IMR-90 (cell line): ENCODE measurements at regions not wholly inside any gene's neighbourhood (a gene's known extent, or its start where the extent isn't known, plus 50 kb on each side); places are given as distances from the start of the nearest gene placed in this dataset.

Source experiments
- ATAC-seq: fragments of 200-7000 bp; cut with Tn5 transposase; 2 replicates; pipeline ENCODE4 v1.9.1; 2020; ENCODE audit warnings: low read depth, mild to moderate bottlenecking, moderate library complexity
- BruUV-seq: library from RNA; stranded (reverse); fragments of 400-500 nt; replicated peaks from 2 replicates; lab custom pipeline; 2021; lab: Mats Ljungman, UMichigan
- CTCF ChIA-PET: fragments of 300-600 bp; formaldehyde crosslinking; extraction: SDS; loops from one replicate; lab custom pipeline; 2021; ENCODE audit warnings: antibody characterized with exemption; lab: Yijun Ruan, JAX
- POLR2A ChIA-PET: fragments of 300-600 bp; sonication (Branson Sonifier 250); formaldehyde crosslinking; loops from one replicate; lab custom pipeline; 2022; ENCODE audit warnings: antibody characterized with exemption; ENCODE audit not compliant: unreplicated experiment; lab: Charles Lee
- DNase-seq: peaks from one replicate; pipeline ENCODE4 v3.0.0; 2013
- H2AFZ ChIP-seq: replicated peaks from 2 replicates; pipeline ENCODE3; 2013; ENCODE audit warnings: low read length, mild to moderate bottlenecking; ENCODE audit not compliant: poor library complexity
- H2AK5ac ChIP-seq: 2 replicates; pipeline ENCODE4 v1.6.1; 2013; ENCODE audit warnings: low read depth, low read length, inconsistent platforms
- H2AK9ac ChIP-seq: replicated peaks from 2 replicates; pipeline ENCODE3; 2013; ENCODE audit warnings: mild to moderate bottlenecking, low read depth, low read length, moderate library complexity; ENCODE audit not compliant: poor library complexity
- H2BK120ac ChIP-seq: 2 replicates; pipeline ENCODE4 v1.6.1; 2013; ENCODE audit warnings: low read depth, low read length, inconsistent platforms
- H2BK15ac ChIP-seq: 3 replicates; pipeline ENCODE4 v1.6.1; 2013; ENCODE audit warnings: low read depth, low read length, inconsistent platforms
- H2BK20ac ChIP-seq: 2 replicates; pipeline ENCODE4 v1.6.1; 2013; ENCODE audit warnings: low read depth, mild to moderate bottlenecking, inconsistent platforms, low read length, moderate library complexity
- H2BK5ac ChIP-seq: 2 replicates; pipeline ENCODE4 v1.6.1; 2013; ENCODE audit warnings: mild to moderate bottlenecking, low read depth, low read length, inconsistent platforms; ENCODE audit not compliant: poor library complexity, severe bottlenecking
- H3K14ac ChIP-seq: replicated peaks from 2 replicates; pipeline ENCODE4 v1.6.1; 2013; ENCODE audit warnings: low read depth, low read length, inconsistent platforms
- H3K18ac ChIP-seq: 2 replicates; pipeline ENCODE4 v1.6.1; 2013; ENCODE audit warnings: low read depth, low read length, control low read depth
- H3K23ac ChIP-seq: 2 replicates; pipeline ENCODE4 v1.6.1; 2013; ENCODE audit warnings: low read depth, low read length, inconsistent platforms
- H3K27ac ChIP-seq: 2 replicates; pipeline ENCODE4 v1.5.1; 2013; ENCODE audit warnings: mild to moderate bottlenecking, control low read depth, low read length; ENCODE audit not compliant: insufficient read depth
- H3K27me3 ChIP-seq: 2 replicates; pipeline ENCODE4 v1.6.1; 2013; ENCODE audit warnings: low read length; ENCODE audit not compliant: control insufficient read depth, insufficient read depth
- H3K36me3 ChIP-seq: 2 replicates; pipeline ENCODE4 v1.6.1; 2013; ENCODE audit warnings: low read length, mixed read lengths; ENCODE audit not compliant: control insufficient read depth, insufficient read depth
- H3K4ac ChIP-seq: 2 replicates; pipeline ENCODE4 v1.6.1; 2013; ENCODE audit warnings: low read depth, low read length, inconsistent platforms
- H3K4me1 ChIP-seq: 2 replicates; pipeline ENCODE4 v1.6.1; 2013; ENCODE audit warnings: low read length, mixed read lengths; ENCODE audit not compliant: control insufficient read depth, insufficient read depth
- H3K4me2 ChIP-seq: 2 replicates; pipeline ENCODE4 v1.6.1; 2013; ENCODE audit warnings: low read depth, mild to moderate bottlenecking, control low read depth, low read length, moderate library complexity
- H3K4me3 ChIP-seq: 2 replicates; pipeline ENCODE4 v1.5.1; 2013; ENCODE audit warnings: low read depth, mild to moderate bottlenecking, control low read depth, low read length, moderate library complexity; ENCODE audit not compliant: insufficient read depth
- H3K56ac ChIP-seq: 2 replicates; pipeline ENCODE4 v1.6.1; 2013; ENCODE audit warnings: low read length, inconsistent platforms; ENCODE audit not compliant: insufficient read depth; ENCODE audit errors: extremely low read depth
- H3K79me1 ChIP-seq, 2 experiments: 2 replicates each; pipeline ENCODE4 v1.6.1; 2013; ENCODE audit warnings: low read length in 2 of 2, inconsistent platforms in 1 of 2, low read depth in 1 of 2
- H3K9ac ChIP-seq: 2 replicates; pipeline ENCODE4 v1.6.1; 2013; ENCODE audit warnings: low read depth, low read length, control low read depth
- H3K9me1 ChIP-seq: 2 replicates; pipeline ENCODE4 v1.6.1; 2013; ENCODE audit warnings: low read length, inconsistent platforms; ENCODE audit not compliant: insufficient read depth
- H3K9me3 ChIP-seq: 2 replicates; pipeline ENCODE4 v1.6.1; 2013; ENCODE audit warnings: low read length; ENCODE audit not compliant: control insufficient read depth, insufficient read depth
- H4K20me1 ChIP-seq: 2 replicates; pipeline ENCODE4 v1.6.1; 2013; ENCODE audit warnings: low read length, inconsistent platforms; ENCODE audit not compliant: insufficient read depth
- H4K5ac ChIP-seq: 2 replicates; pipeline ENCODE4 v1.6.1; 2013; ENCODE audit warnings: mild to moderate bottlenecking, low read depth, low read length, control low read depth
- H4K8ac ChIP-seq, 2 experiments: 2 replicates each; pipeline ENCODE4 v1.6.1; 2013; ENCODE audit warnings: low read depth in 2 of 2, low read length in 2 of 2, control low read depth in 1 of 2, inconsistent platforms in 1 of 2
- H4K91ac ChIP-seq: 2 replicates; pipeline ENCODE4 v1.6.1; 2013; ENCODE audit warnings: low read depth, low read length, inconsistent platforms; ENCODE audit not compliant: insufficient read depth
- BHLHE40 ChIP-seq: fragments of 150-350 bp; IDR thresholded peaks from 2 replicates; pipeline ENCODE4 v1.6.1; 2016; ENCODE audit warnings: mild to moderate bottlenecking, low read depth, low read length
- ELK1 ChIP-seq: fragments of 150-350 bp; IDR thresholded peaks from 2 replicates; pipeline ENCODE4 v1.6.1; 2016; ENCODE audit warnings: low read depth, mild to moderate bottlenecking, low read length, moderate library complexity, borderline replicate concordance
- FOS ChIP-seq: fragments of 150-350 bp; IDR thresholded peaks from 2 replicates; pipeline ENCODE4 v1.6.1; 2016; ENCODE audit warnings: low read depth, low read length
- NFE2L2 ChIP-seq: fragments of 150-350 bp; IDR thresholded peaks from 2 replicates; pipeline ENCODE4 v1.6.1; 2016; ENCODE audit warnings: low read depth, mild to moderate bottlenecking, low read length
- POLR2A ChIP-seq: IDR thresholded peaks from 2 replicates; pipeline ENCODE4 v1.6.1; 2012; ENCODE audit warnings: mild to moderate bottlenecking, low read depth, low read length
- RAD21 ChIP-seq: IDR thresholded peaks from 2 replicates; pipeline ENCODE4 v1.6.1; 2012; ENCODE audit warnings: low read length, improper control_type of control experiment
- RCOR1 ChIP-seq: IDR thresholded peaks from 2 replicates; pipeline ENCODE4 v1.6.1; 2012; ENCODE audit warnings: mild to moderate bottlenecking, low read length, improper control_type of control experiment; ENCODE audit not compliant: insufficient replicate concordance
- SMC3 ChIP-seq: fragments of 150-350 bp; IDR thresholded peaks from 2 replicates; pipeline ENCODE4 v1.6.1; 2016; ENCODE audit warnings: low read depth, mild to moderate bottlenecking, antibody characterized with exemption, low read length, moderate library complexity
- WGBS, 2 experiments: methylation state at CpG; one replicate each; pipeline versions ENCODE4 v1.1.5 to v1.1.7; 2013; ENCODE audit warnings: missing lambda C conversion rate in 2 of 2; ENCODE audit not compliant: insufficient read length in 1 of 2; ENCODE audit errors: extremely low coverage in 2 of 2; 5-methylcytosine and 5-hydroxymethylcytosine counted together
- dilution Hi-C: fragments of 300-500 bp; cut with HindIII; formaldehyde crosslinking; loops from one replicate; pipeline ENCODE4 v1.14.3; 2018; ENCODE audit warnings: low sequenced_read_pairs; ENCODE audit not compliant: unreplicated experiment
- in situ Hi-C: fragments of 300-500 bp; cut with MboI; formaldehyde crosslinking; loops from 3 replicates; pipeline ENCODE4 v1.14.3; 2019; ENCODE audit warnings: low sequenced_read_pairs, inconsistent platforms, mixed read lengths
- intact Hi-C: fragments of 100-400 bp; cut with micrococcal nuclease; formaldehyde crosslinking; loops from 2 replicates; pipeline ENCODE4 v1.10.0; 2022

DNA sequence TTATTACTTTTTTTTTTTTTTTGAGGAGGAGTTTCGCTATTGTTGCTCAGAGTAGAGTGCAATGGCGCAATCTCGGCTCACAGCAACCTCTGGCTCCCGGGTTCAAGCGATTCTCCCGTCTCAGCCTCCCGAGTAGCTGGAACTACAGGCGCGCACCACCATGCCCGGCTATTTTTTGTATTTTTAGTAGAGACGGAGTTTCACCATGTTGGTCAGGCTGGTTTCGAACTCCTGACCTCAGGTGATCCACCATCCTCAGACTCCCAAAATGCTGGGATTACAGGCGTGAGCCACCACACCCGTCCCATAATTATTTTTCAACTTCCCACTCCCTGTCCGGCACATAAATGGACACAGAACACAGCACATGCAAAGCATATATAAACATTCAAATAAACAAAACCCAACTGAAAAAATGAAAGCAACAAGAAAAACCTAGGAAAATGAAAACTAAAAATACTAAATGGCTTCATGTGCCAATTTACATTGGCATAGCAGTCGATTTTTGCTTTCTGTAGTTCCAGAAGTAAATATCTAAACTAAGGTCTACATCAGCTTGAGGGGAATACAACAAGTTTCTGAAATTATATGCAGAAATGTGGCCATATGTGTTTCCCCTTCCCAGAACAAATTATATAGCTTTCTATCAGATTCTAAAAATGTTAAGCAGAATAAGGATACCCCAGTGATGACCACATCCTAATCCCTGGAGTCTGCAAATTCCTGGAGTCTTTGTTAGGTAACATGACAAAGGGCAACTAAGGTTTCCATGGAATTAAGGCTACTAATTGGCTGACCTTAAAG, 113.9 kb downstream of the HFE start:
- DNase-seq (no peak), ATAC-seq (no peak)
- Histone ChIP-seq H2BK15ac (no peak overlapping the region), H4K8ac (no peak overlapping the region), H3K36me3 (no peaks in the 10 kb centered on the region), H3K9me1 (no peaks in the 10 kb centered on the region), H2AK5ac (no peak overlapping the region), H3K9ac (no peak overlapping the region), H4K5ac (no peak overlapping the region), H3K4ac (no peak overlapping the region), H3K9me3 (no peaks in the 10 kb centered on the region), H3K27me3 (no peaks in the 10 kb centered on the region), H3K4me1 (no peaks in the 10 kb centered on the region; the same call in 1 of the 2 replicates), H3K18ac (no peak overlapping the region), H3K4me3 (no peak overlapping the region), H4K20me1 (peaks cover 12% of the 10 kb centered on the region), H3K14ac (no peak overlapping the region), H4K91ac (no peak overlapping the region), H2AK9ac (no peak overlapping the region), H3K79me1 (peaks cover 0 to 3% of the 10 kb centered on the region in 2 experiments; a peak in 1 of 4 replicates), H2BK5ac (no peak overlapping the region), H2BK20ac (no peak overlapping the region), H3K4me2 (no peak overlapping the region), H2BK120ac (no peak overlapping the region), H2AFZ (no peak overlapping the region), H3K23ac (no peak overlapping the region), H3K56ac (no peak overlapping the region), H3K27ac (no peak overlapping the region)
- TF ChIP-seq ELK1 (no peak), FOS (no peak), POLR2A (no peak), RAD21 (no peak), SMC3 (no peak), NFE2L2 (no peak), RCOR1 (no peak), BHLHE40 (no peak)
- ChIA-PET CTCF (no interaction called here), POLR2A (no interaction called here)
- in situ Hi-C loops (loop anchor here (25.0 kb wide), 1 partner anchor 1636 kb away; a partner anchor contains a TSS), intact Hi-C loops (no loop called here), dilution Hi-C loops (no loop called here)
- WGBS, 2 experiments = 100% methylated on average over 7 of the region's 16 CpGs; no CpG with 5 or more reads in 1 of the 2 experiments
- no TSS peak for BruUV-seq
